ENCODE measurements at regions not wholly inside any gene's neighbourhood (a gene's known extent, or its start where the extent isn't known, plus 50 kb on each side); places are given as distances from the start of the nearest gene placed in this dataset.

- POLR2A ChIA-PET = no interaction called here
- H3K9ac ChIP-seq = no peak overlapping the region
Observed at GRCh38 chr2:185531721-185532120, 206.9 kb upstream of the FSIP2 start.

More at GRCh38 chr2:185531721-185532120, 206.9 kb upstream of the FSIP2 start:
- CTCF ChIA-PET = no interaction called here
- no peaks in the 10 kb centered on the region for H3K36me3 ChIP-seq (replicated peaks in 1 of 2; ENCODE audit: control insufficient read depth in 1 of 2, insufficient read depth in 2 of 2, low read length in 1 of 2)
- DNase-seq = no peak
- H3K79me2 ChIP-seq (ENCODE audit: insufficient read depth) = no peaks in the 10 kb centered on the region
- H3K9me3 ChIP-seq = no peaks in the 10 kb centered on the region
- TF ChIP-seq CHD2 (IDR thresholded peaks at IDR 0.05; ENCODE audit: low read length, partially characterized antibody) (no peak), POLR2AphosphoS5 (IDR thresholded peaks at IDR 0.05; ENCODE audit: low read depth, low read length) (no peak), CTCF (IDR thresholded peaks at IDR 0.05) (no peak), YY1 (IDR thresholded peaks at IDR 0.05; ENCODE audit: low read depth) (no peak), TAF1 (IDR thresholded peaks at IDR 0.05; ENCODE audit: borderline replicate concordance, low read depth, low read length) (no peak), FOSL2 (IDR thresholded peaks at IDR 0.05; ENCODE audit: borderline replicate concordance, low read depth) (no peak), NFIC (IDR thresholded peaks at IDR 0.05; ENCODE audit: borderline replicate concordance) (no peak), SIN3A (IDR thresholded peaks at IDR 0.05; ENCODE audit: borderline replicate concordance, low read depth, low read length) (no peak), FOXM1 (IDR thresholded peaks at IDR 0.05; ENCODE audit: low read depth) (no peak), EP300 (IDR thresholded peaks at IDR 0.05; ENCODE audit: borderline replicate concordance in 1 of 2, low read depth in 1 of 2, low read length in 1 of 2) (no peak), MXI1 (IDR thresholded peaks at IDR 0.05; ENCODE audit: low read depth, low read length) (no peak), RFX5 (IDR thresholded peaks at IDR 0.05; ENCODE audit: low read length) (no peak), FOXJ3 (CRISPR knock-in tag; IDR thresholded peaks at IDR 0.05) (no peak), JUND (IDR thresholded peaks at IDR 0.05) (no peak), USF2 (IDR thresholded peaks at IDR 0.05; ENCODE audit: borderline replicate concordance, low read depth, low read length) (no peak), IRF3 (IDR thresholded peaks at IDR 0.05; ENCODE audit: low read depth, low read length) (no peak)
- no peak overlapping the region for H3K27ac ChIP-seq (ENCODE audit: low read depth in 2 of 2, low read length in 1 of 2)
- 55% methylated on average over 2 of the region's 2 CpGs for WGBS (ENCODE audit: low lambda C conversion rate)
- no peak overlapping the region for H3K4me3 ChIP-seq (ENCODE audit: low read depth in 2 of 2, low read length in 1 of 2)
- no peak overlapping the region for H3K4me2 ChIP-seq
- H4K20me1 ChIP-seq (ENCODE audit: insufficient read depth) = no peaks in the 10 kb centered on the region
- H2AFZ ChIP-seq (ENCODE audit: low read depth) = no peak overlapping the region
- H3K4me1 ChIP-seq (ENCODE audit: control insufficient read depth in 1 of 2, insufficient read depth in 2 of 2, low read depth in 1 of 2, low read length in 1 of 2) = no peaks in the 10 kb centered on the region
- H3F3A ChIP-seq (replicated peaks; ENCODE audit: insufficient read depth) = no peaks in the 10 kb centered on the region
- H3K9me2 ChIP-seq = peaks cover 3% of the 10 kb centered on the region; the same call in 1 of the 2 replicates
- no peaks in the 10 kb centered on the region for H3K27me3 ChIP-seq (ENCODE audit: insufficient read depth)
